Ovary (tissue), 7 donors: ENCODE measurements at regions not wholly inside any gene's neighbourhood (a gene's known extent, or its start where the extent isn't known, plus 50 kb on each side); places are given as distances from the start of the nearest gene placed in this dataset.

Source experiments
- DNase-seq, 5 donors: peaks; one replicate each; pipeline ENCODE4 v3.0.0-alpha.2; 2019 to 2020
- H3K27ac ChIP-seq, 2 donors: fragments of 200-600 bp; one replicate each; pipeline versions ENCODE4 v1.5.1 to v1.8.0; 2019 to 2022
- H3K27me3 ChIP-seq: fragments of 200-600 bp; one replicate; pipeline ENCODE4 v1.8.0; 2022
- H3K36me3 ChIP-seq: fragments of 200-600 bp; sonication (generic); one replicate; pipeline ENCODE4 v1.5.1; 2019
- H3K4me1 ChIP-seq: one replicate; pipeline ENCODE4 v1.8.1; 2013; ENCODE audit warnings: mild to moderate bottlenecking, moderate library complexity; ENCODE audit not compliant: insufficient read depth
- H3K4me3 ChIP-seq: fragments of 200-600 bp; sonication (generic); one replicate; pipeline ENCODE4 v1.5.1; 2017
- H3K9me3 ChIP-seq, 2 donors: fragments of 200-600 bp in 1 of 2; sonication (generic) in 1 of 2; one replicate each; pipeline versions ENCODE4 v1.5.1 to v1.8.1; 2013 to 2019; ENCODE audit warnings: mild to moderate bottlenecking in 1 of 2, moderate library complexity in 1 of 2
- EP300 ChIP-seq: sonication (generic); formaldehyde crosslinking; IDR thresholded peaks from one replicate; pipeline ENCODE4 v1.6.1; 2017; ENCODE audit warnings: antibody characterized with exemption
- POLR2A ChIP-seq: fragments of 450-650 bp; IDR thresholded peaks from one replicate; pipeline ENCODE4 v1.6.1; 2017; ENCODE audit warnings: antibody characterized with exemption, mild to moderate bottlenecking, moderate library complexity
- WGBS, 3 donors: extraction: QIAGEN DNeasy Blood & Tissue Kit in 1 of 3; methylation state at CpG; one replicate each; pipeline versions ENCODE4 v1.1.5 to v1.1.7; 2013 to 2017; 5-methylcytosine and 5-hydroxymethylcytosine counted together
- intact Hi-C, 4 donors: fragments of 100-400 bp; cut with DNase I; formaldehyde crosslinking; loops; one replicate each; pipeline versions ENCODE4 v1.11.0 to v1.15.1; 2022 to 2023
- TF ChIP-seq, protein P1 (sequence below), 3 donors: fragments of 450-650 bp in 2 of 3; fragments of 200-600 bp in 1 of 3; IDR thresholded peaks; one replicate each; pipeline versions ENCODE4 v1.5.1 to v1.8.0; 2016 to 2022; ENCODE audit warnings: antibody characterized with exemption in 3 of 3, mild to moderate bottlenecking in 1 of 3
- donor health status: DM: no; HTN: no; CAD: no; lungs with moderate emphysema.
- donor health status: DM: no; HTN: no; CAD: no.
- donor health status: Bipolar disorder and iron deficiency.
- donor health status: DM: no; HTN: no; CAD: no.
- donor health status: DM: yes; HTN: yes; CAD: no.

DNA sequence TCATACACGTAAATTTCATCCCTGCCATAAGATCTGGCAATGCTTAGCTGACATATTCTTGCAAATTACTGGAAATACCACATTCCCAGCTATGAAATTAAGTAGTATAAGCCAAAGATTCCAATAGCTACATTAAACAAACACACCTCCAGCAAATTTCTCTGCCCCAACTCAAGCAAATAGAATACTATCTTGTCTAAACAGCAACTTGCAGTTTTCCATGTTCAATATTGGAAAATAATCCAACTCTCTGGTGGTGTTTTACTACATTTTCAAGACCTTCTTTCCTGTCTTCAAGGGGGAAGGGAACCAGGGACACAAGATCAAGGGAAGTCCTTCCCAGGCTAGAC is 268.7 kb downstream of the TBL1XR1 start:
- H3K27ac ChIP-seq, result no peak overlapping the region
- intact Hi-C loops, result no loop called here
- no peaks in the 10 kb centered on the region for H3K4me1 ChIP-seq
- no peaks in the 10 kb centered on the region for H3K9me3 ChIP-seq
- WGBS, 3 donors, result 23 to 34% (median 33%) methylated on average over 1 of the region's 1 CpG
- TF ChIP-seq, protein P1, sequence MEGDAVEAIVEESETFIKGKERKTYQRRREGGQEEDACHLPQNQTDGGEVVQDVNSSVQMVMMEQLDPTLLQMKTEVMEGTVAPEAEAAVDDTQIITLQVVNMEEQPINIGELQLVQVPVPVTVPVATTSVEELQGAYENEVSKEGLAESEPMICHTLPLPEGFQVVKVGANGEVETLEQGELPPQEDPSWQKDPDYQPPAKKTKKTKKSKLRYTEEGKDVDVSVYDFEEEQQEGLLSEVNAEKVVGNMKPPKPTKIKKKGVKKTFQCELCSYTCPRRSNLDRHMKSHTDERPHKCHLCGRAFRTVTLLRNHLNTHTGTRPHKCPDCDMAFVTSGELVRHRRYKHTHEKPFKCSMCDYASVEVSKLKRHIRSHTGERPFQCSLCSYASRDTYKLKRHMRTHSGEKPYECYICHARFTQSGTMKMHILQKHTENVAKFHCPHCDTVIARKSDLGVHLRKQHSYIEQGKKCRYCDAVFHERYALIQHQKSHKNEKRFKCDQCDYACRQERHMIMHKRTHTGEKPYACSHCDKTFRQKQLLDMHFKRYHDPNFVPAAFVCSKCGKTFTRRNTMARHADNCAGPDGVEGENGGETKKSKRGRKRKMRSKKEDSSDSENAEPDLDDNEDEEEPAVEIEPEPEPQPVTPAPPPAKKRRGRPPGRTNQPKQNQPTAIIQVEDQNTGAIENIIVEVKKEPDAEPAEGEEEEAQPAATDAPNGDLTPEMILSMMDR (IDR thresholded peaks at IDR 0.05), result no peak
- TF ChIP-seq EP300 (no peak), POLR2A (no peak)
- no peaks in the 10 kb centered on the region for H3K27me3 ChIP-seq
- DNase-seq, result no peak
- no peak overlapping the region for H3K4me3 ChIP-seq
- no peaks in the 10 kb centered on the region for H3K36me3 ChIP-seq

DNA sequence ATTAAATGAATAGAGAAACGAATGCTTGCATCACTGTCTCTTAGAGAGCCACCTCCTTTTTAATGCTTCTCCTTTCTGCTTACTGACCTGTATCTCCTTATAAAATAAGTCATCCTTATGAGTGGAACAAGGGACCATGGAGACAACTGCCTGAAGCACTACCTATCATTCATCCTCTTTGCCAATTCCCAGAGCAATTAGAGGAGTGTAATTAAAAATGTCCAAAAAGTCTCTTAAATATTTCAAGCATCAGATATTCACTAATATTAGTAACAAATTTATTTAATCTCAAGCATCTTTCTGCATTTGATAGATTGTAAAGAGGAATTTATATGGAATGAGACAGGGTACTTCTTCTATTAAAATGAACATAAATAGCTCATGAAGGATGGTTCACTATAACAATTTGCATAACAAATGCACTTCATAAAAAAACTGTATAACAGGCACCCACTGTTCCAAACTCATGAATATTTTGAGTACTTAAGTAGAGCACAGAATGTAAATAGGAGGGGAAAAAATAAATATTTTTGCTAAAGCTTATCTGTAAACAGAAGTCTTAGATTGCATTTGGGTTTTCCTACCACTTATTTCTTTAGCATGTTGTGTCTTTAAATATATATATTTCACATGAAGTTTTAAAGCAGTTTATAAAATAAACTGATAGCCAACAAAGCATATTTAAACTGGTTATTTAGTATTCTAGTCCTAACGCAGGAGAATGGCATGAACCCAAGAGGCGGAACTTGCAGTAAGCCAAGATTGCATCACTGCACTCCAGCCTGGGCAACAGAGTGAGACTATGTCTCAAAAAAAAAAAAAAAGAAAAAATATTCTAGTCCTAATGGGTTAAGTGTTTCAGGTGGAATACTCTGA is 269.3 kb downstream of the TBL1XR1 start:
- Histone ChIP-seq H3K36me3 (no peaks in the 10 kb centered on the region), H3K4me3 (no peak overlapping the region), H3K27ac (no peak overlapping the region), H3K9me3 (no peaks in the 10 kb centered on the region), H3K4me1 (no peaks in the 10 kb centered on the region), H3K27me3 (no peaks in the 10 kb centered on the region)
- intact Hi-C loops, result no loop called here
- 38 to 52% (median 41%) methylated on average over 3 of the region's 3 CpGs for WGBS, 3 donors
- no peak for DNase-seq
- no peak for TF ChIP-seq EP300
- TF ChIP-seq, protein P1 (IDR thresholded peaks at IDR 0.05), result no peak
- no peak for TF ChIP-seq POLR2A

DNA sequence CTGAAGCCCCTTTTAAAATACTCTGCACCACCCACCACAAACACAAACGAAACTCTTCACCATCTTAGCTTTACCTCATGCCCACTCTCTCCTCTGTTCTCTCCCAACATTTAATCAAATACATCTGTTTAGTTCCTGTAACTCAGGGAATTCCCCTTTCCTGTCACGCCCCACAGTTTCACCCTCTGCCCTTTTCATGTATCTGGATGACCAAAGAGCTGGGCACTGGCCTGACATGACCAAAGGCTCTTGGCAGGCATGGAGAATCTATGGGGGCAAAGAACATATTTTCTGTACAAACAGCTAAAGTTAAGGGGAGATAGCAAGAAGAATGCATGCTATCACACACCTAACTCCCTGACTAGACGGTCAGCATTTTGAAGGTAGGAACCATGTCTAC is 270.0 kb downstream of the TBL1XR1 start:
- Histone ChIP-seq H3K27me3 (no peaks in the 10 kb centered on the region), H3K36me3 (no peaks in the 10 kb centered on the region), H3K27ac (no peak overlapping the region), H3K4me1 (no peaks in the 10 kb centered on the region), H3K4me3 (no peak overlapping the region), H3K9me3 (no peaks in the 10 kb centered on the region)
- 28 to 32% (median 32%) methylated on average over 3 of the region's 3 CpGs for WGBS, 3 donors
- TF ChIP-seq, protein P1 (IDR thresholded peaks at IDR 0.05), result no peak
- TF ChIP-seq POLR2A, result no peak
- no peak for TF ChIP-seq EP300
- intact Hi-C loops, result no loop called here
- DNase-seq, result no peak

DNA sequence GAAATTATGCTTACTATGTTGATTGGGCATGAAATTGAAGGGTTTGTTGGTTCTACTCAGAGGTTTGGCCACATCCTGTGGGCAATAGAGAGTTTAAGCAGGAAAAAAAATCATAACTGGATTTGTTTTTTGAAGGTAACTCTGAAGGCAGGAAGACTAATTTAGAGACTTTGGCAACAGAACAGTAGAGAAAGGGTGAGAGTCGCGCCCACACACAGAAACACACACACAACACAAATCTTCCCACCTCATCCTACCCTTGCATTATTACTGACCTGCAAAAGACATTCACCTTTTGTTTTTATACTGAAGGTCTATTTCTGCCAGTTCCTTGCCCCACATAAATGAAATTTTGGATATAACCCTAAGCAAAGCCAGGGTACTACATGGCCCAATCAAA is 270.6 kb downstream of the TBL1XR1 start:
- Histone ChIP-seq H3K27ac (no peak overlapping the region), H3K9me3 (no peaks in the 10 kb centered on the region), H3K4me3 (no peak overlapping the region), H3K27me3 (no peaks in the 10 kb centered on the region), H3K36me3 (no peaks in the 10 kb centered on the region), H3K4me1 (no peaks in the 10 kb centered on the region)
- DNase-seq, result no peak
- TF ChIP-seq, protein P1 (IDR thresholded peaks at IDR 0.05), result no peak
- no peak for TF ChIP-seq EP300
- no peak for TF ChIP-seq POLR2A
- intact Hi-C loops, result no loop called here
- 88 to 99% (median 88%) methylated on average over 2 of the region's 2 CpGs for WGBS, 3 donors
